ENCODE measurements at regions not wholly inside any gene's neighbourhood (a gene's known extent, or its start where the extent isn't known, plus 50 kb on each side); places are given as distances from the start of the nearest gene placed in this dataset.

DNA sequence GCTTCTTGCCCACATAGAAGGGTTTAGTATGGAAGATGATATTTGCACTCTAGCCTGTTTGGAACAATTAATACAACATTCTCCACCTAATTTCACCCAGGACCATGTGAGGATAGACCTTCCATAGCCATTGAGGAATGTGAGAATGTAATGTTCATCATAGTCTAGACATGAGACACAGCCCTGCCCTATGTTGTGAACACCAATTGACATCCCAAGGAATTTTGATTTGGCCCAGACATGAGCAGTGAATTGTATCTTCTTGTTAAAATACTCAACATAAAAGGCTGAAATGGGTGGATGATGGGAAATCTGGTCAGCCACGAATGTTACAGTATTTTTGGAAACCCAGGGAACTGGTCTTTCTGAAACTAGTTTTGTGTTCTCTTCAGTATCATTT is 892.3 kb upstream of the CHORDC1 start:
- DNase-seq (no peak), ATAC-seq (no peak)
- H3K9me3 ChIP-seq (ENCODE audit: control insufficient read depth, insufficient read depth, low read length): no peaks in the 10 kb centered on the region
- H3K27me3 ChIP-seq (ENCODE audit: control insufficient read depth, insufficient read depth, low read length): no peaks in the 10 kb centered on the region
- intact Hi-C loops (cut with micrococcal nuclease): no loop called here
- no peak overlapping the region for H3K4me3 Mint-ChIP-seq
- 39% methylated on average over 1 of the region's 1 CpG for WGBS (ENCODE audit: insufficient coverage)
- TF ChIP-seq, protein P1, sequence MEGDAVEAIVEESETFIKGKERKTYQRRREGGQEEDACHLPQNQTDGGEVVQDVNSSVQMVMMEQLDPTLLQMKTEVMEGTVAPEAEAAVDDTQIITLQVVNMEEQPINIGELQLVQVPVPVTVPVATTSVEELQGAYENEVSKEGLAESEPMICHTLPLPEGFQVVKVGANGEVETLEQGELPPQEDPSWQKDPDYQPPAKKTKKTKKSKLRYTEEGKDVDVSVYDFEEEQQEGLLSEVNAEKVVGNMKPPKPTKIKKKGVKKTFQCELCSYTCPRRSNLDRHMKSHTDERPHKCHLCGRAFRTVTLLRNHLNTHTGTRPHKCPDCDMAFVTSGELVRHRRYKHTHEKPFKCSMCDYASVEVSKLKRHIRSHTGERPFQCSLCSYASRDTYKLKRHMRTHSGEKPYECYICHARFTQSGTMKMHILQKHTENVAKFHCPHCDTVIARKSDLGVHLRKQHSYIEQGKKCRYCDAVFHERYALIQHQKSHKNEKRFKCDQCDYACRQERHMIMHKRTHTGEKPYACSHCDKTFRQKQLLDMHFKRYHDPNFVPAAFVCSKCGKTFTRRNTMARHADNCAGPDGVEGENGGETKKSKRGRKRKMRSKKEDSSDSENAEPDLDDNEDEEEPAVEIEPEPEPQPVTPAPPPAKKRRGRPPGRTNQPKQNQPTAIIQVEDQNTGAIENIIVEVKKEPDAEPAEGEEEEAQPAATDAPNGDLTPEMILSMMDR (IDR thresholded peaks at IDR 0.05): no peak
- H3K27ac Mint-ChIP-seq: no peak overlapping the region
- H3K36me3 ChIP-seq (ENCODE audit: control insufficient read depth, insufficient read depth, low read length): no peaks in the 10 kb centered on the region
- no peak overlapping the region for H3K4me3 ChIP-seq (ENCODE audit: low read length)
- H3K4me1 Mint-ChIP-seq: no peaks in the 10 kb centered on the region
- no peaks in the 10 kb centered on the region for H3K36me3 Mint-ChIP-seq
- peaks cover 15 to 29% of the 10 kb centered on the region in 2 donors for H3K9me3 Mint-ChIP-seq
- no peaks in the 10 kb centered on the region for H3K4me1 ChIP-seq (ENCODE audit: control insufficient read depth, insufficient read depth, low read length)
- H3K27me3 Mint-ChIP-seq (ENCODE audit: low read depth in 2 of 2): no peaks in the 10 kb centered on the region
- no peak overlapping the region for H3K27ac ChIP-seq (ENCODE audit: low read length)

DNA sequence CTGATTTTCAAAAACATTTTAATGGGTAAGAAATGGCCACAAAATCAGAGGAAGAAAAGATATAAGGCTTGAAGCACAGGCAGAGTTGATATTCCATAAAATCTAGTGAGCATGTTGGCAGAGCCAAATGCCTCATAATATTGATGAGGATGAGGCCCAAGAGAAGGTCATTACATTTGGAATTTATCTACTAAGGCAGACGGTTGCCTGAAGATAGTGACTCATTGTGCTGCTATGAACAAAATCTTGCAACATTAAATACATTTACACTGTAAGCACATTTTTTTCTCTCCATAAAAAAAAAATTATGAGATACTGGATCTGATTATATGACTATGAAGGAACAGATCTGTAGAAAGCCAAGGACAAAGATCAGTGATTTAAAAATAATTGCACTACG is 881.4 kb upstream of the CHORDC1 start:
- H3K4me3 ChIP-seq (ENCODE audit: low read length): no peak overlapping the region
- TF ChIP-seq, protein P1 (IDR thresholded peaks at IDR 0.05): no peak
- H3K4me3 Mint-ChIP-seq: no peak overlapping the region
- ATAC-seq (no peak), DNase-seq (no peak)
- H3K27ac ChIP-seq (ENCODE audit: low read length): no peak overlapping the region
- H3K36me3 ChIP-seq (ENCODE audit: control insufficient read depth, insufficient read depth, low read length): no peaks in the 10 kb centered on the region
- H3K27me3 ChIP-seq (ENCODE audit: control insufficient read depth, insufficient read depth, low read length): no peaks in the 10 kb centered on the region
- no peaks in the 10 kb centered on the region for H3K4me1 ChIP-seq (ENCODE audit: control insufficient read depth, insufficient read depth, low read length)
- no peaks in the 10 kb centered on the region for H3K9me3 ChIP-seq (ENCODE audit: control insufficient read depth, insufficient read depth, low read length)
- H3K27ac Mint-ChIP-seq: no peak overlapping the region
- H3K4me1 Mint-ChIP-seq: no peaks in the 10 kb centered on the region
- peaks cover 6 to 14% of the 10 kb centered on the region in 2 donors for H3K9me3 Mint-ChIP-seq
- intact Hi-C loops (cut with micrococcal nuclease): no loop called here
- peaks cover 8% of the 10 kb centered on the region for H3K36me3 Mint-ChIP-seq
- no peaks in the 10 kb centered on the region for H3K27me3 Mint-ChIP-seq (ENCODE audit: low read depth in 2 of 2)
- 86% methylated on average over 1 of the region's 2 CpGs for WGBS (ENCODE audit: insufficient coverage)

DNA sequence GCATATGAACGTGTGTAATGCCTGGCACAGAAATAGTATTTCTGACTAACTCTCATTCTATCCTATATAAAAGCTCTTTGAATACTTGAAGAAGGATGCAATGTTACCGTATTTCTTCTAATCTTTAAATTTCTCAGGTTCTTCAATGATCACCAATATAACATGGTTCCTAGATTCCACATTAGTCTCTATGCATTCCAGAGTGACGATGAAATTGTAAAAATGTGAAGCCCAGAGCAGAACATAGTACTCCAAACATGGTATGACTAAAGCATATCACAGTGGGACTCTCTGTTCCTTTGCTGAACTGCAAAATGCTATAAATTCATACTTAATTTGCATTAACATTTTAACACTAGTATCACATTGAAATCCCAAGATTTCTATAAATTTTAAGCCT is 877.6 kb upstream of the CHORDC1 start:
- Mint-ChIP-seq H3K4me3 (no peak overlapping the region), H3K27ac (no peak overlapping the region), H3K27me3 (ENCODE audit: low read depth in 2 of 2) (no peaks in the 10 kb centered on the region), H3K4me1 (no peaks in the 10 kb centered on the region), H3K36me3 (peaks cover 8% of the 10 kb centered on the region), H3K9me3 (peaks cover 9 to 15% of the 10 kb centered on the region in 2 donors)
- no peak for ATAC-seq
- no peaks in the 10 kb centered on the region for H3K36me3 ChIP-seq (ENCODE audit: control insufficient read depth, insufficient read depth, low read length)
- no peaks in the 10 kb centered on the region for H3K4me1 ChIP-seq (ENCODE audit: control insufficient read depth, insufficient read depth, low read length)
- TF ChIP-seq, protein P1 (IDR thresholded peaks at IDR 0.05): no peak
- DNase-seq: no peak
- WGBS (ENCODE audit: insufficient coverage): 97% methylated on average over 2 of the region's 3 CpGs
- H3K4me3 ChIP-seq (ENCODE audit: low read length): no peak overlapping the region
- no peaks in the 10 kb centered on the region for H3K9me3 ChIP-seq (ENCODE audit: control insufficient read depth, insufficient read depth, low read length)
- H3K27me3 ChIP-seq (ENCODE audit: control insufficient read depth, insufficient read depth, low read length): no peaks in the 10 kb centered on the region
- no peak overlapping the region for H3K27ac ChIP-seq (ENCODE audit: low read length)
- intact Hi-C loops (cut with micrococcal nuclease): no loop called here

DNA sequence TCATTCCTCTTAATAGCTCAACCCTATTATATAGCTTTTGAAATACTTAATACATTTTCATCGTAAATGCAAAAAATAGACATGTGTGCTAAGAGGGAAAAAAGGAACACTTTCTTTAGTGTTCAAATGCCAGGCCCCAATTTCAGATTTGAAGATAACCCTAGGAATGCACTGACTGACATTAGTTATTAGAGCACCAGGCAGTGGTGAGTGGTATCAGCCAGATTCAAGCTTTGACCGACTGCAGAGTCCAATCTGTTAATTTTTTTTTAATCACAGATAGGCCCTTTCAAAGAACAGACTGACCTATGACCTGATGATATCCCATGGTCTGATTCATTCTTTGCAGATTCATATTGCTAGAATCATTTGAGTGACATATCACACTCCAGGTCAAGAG is 874.2 kb upstream of the CHORDC1 start:
- intact Hi-C loops (cut with micrococcal nuclease): no loop called here
- Histone ChIP-seq H3K4me1 (ENCODE audit: control insufficient read depth, insufficient read depth, low read length) (no peaks in the 10 kb centered on the region), H3K27me3 (ENCODE audit: control insufficient read depth, insufficient read depth, low read length) (no peaks in the 10 kb centered on the region), H3K36me3 (ENCODE audit: control insufficient read depth, insufficient read depth, low read length) (no peaks in the 10 kb centered on the region), H3K9me3 (ENCODE audit: control insufficient read depth, insufficient read depth, low read length) (no peaks in the 10 kb centered on the region), H3K27ac (ENCODE audit: low read length) (no peak overlapping the region), H3K4me3 (ENCODE audit: low read length) (no peak overlapping the region)
- Mint-ChIP-seq H3K36me3 (no peaks in the 10 kb centered on the region), H3K27me3 (ENCODE audit: low read depth in 2 of 2) (no peaks in the 10 kb centered on the region), H3K4me1 (no peaks in the 10 kb centered on the region), H3K4me3 (no peak overlapping the region), H3K27ac (no peak overlapping the region), H3K9me3 (peaks cover 9 to 18% of the 10 kb centered on the region in 2 donors)
- TF ChIP-seq, protein P1 (IDR thresholded peaks at IDR 0.05): no peak
- no peak for ATAC-seq
- no peak for DNase-seq
- 90% methylated on average over 2 of the region's 2 CpGs for WGBS (ENCODE audit: insufficient coverage)

Data from natural killer cell (primary cell).